GM21367 (cell line): ENCODE measurements at regions not wholly inside any gene's neighbourhood (a gene's known extent, or its start where the extent isn't known, plus 50 kb on each side); places are given as distances from the start of the nearest gene placed in this dataset.

ENCODE experiments used
- ATAC-seq: cut with Tn5 transposase; IDR thresholded peaks from one replicate; pipeline ENCODE4 v1.9.1; 2021; ENCODE audit not compliant: unreplicated experiment

DNA sequence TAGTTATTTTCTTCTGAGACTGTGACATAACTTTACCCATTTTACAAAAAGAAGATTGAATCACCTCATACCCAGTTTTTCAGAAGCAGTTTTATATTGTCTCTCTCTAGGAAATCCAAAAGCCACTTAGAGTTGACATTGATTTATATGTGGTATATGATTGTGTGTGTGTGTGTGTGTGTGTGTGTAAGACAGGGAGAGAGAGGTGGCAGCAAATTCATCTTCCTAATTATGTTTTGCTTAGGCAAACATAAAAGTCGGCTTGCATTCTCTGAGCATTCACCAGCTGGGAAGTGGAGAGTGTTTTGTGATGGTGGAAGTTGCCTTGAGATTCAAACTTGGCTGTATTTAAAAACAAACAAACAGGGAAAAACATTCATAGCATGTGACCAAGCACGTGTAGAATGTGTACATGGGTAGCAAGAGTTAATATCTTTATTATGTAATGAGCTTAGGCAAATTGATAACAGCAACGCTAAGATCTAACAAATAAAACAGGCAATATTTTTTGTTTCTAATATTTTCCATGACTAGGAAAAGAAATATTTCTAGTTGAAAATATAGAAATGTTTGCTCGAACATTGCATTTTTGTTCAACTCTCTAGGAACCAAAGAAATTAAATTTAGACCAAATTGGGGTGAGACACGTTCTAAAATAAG lies 64.4 kb upstream of the IGF1R start:
- ATAC-seq = no peak

DNA sequence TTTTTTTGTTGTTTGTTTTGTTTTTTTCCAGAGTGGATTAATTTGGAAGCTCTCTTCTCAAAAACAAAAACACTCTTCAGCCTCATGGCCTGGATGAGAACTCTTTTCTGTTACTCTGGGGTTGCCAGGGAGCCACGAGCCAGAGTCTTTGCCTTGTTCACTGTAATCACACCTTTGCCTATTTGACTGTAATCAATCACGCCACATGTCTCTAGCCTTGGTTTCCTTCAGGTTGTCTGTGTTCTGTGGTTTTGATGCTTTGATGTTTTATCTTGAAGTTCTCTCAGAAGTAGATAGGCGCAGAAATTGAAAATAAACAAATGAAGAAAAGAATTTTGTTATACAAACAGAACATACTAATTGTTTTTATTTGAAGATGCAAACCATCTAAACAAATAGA lies 62.3 kb upstream of the IGF1R start:
- ATAC-seq = no peak

DNA sequence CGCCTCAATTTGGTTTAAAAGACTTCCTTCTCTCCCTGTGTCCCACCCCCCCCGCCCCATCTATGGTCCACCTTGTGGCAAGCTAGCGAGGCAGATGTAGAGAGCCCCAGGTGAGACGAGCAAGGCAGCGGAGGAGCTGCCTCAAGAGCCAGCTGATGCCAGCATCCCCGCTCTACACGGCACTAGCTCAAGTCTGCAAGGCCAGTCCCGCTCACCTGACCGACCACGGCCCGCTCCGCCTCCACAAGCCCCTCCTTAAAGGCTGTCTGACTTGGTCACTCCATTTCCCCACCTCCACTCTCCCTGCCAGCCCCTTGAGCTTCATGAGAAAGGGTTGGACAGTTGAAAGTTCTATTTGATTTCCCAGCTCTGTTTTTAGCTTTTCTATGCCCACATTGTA lies 56.2 kb upstream of the IGF1R start:
- ATAC-seq = no peak

DNA sequence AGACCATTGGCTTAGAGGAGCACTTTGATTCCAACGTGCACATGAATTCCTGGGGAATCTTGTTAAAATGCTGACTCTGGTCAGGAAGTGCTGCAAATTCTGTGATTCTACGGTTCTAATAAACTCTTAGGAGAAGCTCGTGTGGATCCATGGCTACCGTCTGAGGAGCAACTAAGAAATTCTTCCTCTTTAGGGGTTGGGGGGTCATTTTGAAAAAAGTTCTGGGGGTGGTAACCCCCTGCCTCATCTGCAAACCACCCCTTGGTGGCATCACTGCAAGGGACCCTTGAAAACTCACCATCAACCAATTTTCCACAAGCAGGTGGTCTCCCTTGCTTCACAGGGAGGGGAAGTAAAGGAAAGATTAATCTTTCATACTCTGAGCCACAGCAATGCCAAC lies 52.2 kb upstream of the IGF1R start:
- no peak for ATAC-seq

DNA sequence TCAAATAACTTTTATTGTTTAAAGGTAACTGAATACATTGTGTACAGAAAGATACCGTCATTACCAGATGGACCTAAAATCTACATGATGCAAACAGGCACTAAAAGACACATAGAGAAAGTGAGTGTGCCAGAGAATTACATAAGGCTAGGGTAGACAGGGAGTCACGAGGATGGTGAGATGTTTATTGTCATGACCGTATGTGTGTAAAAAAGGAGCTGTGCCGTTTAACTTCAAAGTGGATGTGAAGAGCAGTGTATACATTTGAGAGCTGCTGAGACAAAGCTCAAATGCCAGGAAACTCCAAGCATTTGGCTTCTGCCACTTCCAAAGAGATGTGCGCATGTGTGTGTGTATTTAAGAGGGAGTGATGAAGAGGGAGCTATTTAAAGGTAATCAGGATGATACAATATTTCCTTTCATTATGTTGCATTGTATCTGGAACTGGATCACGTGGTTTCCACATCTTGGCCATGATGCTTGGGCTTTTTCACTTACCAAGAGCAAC lies 51.4 kb upstream of the IGF1R start:
- ATAC-seq = no peak

DNA sequence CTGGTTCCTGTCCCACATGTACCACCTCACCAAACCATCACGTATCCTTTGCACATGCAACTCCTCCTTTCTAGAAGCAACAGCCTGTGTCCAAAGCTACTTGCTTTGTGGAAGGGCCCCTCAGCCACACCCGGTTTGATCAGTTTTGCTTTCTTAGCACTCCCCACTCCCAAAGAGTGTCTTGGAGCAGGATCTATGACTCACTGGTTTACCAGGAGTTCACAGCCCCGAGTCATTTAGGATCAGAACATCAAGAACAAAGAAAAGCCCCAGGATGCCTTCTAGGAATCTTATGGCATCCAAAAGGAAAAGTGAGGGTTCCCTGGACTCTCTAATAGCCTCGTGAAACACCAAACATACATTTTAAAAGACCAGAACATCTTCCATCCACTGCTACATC lies 50.7 kb upstream of the IGF1R start:
- no peak for ATAC-seq
